B cell (primary cell): ENCODE measurements at regions not wholly inside any gene's neighbourhood (a gene's known extent, or its start where the extent isn't known, plus 50 kb on each side); places are given as distances from the start of the nearest gene placed in this dataset.

Experiments
- ATAC-seq: fragments of 200-7000 bp; cut with Tn5 transposase; one replicate; pipeline ENCODE4 v1.10.0; 2021; ENCODE audit warnings: low read depth, mild to moderate bottlenecking, moderate number of reproducible peaks, moderate library complexity
- CTCF ChIA-PET: fragments of 350-600 bp; sonication (Branson Sonifier 250); formaldehyde crosslinking; loops from one replicate; lab custom pipeline; 2021; ENCODE audit warnings: antibody characterized with exemption, inconsistent platforms; lab: Charles Lee
- POLR2A ChIA-PET: fragments of 350-600 bp; sonication (Branson Sonifier 250); formaldehyde crosslinking; loops from one replicate; lab custom pipeline; 2021; ENCODE audit warnings: antibody characterized with exemption; lab: Charles Lee
- DNase-seq: peaks from one replicate; pipeline ENCODE4 v3.0.0; 2013
- H2AFZ ChIP-seq: 2 replicates; pipeline ENCODE4 v1.6.1; 2012; ENCODE audit warnings: mild to moderate bottlenecking, low read depth, low read length; ENCODE audit not compliant: insufficient read depth, poor library complexity, severe bottlenecking
- H3K27ac ChIP-seq, 2 donors: 1 replicate in 1 of 2; 2 replicates in 1 of 2; pipeline ENCODE4 v1.5.1; 2012 to 2013; ENCODE audit warnings: low read length in 2 of 2, mild to moderate bottlenecking in 2 of 2, moderate library complexity in 1 of 2
- H3K27me3 ChIP-seq, 4 experiments: fragments of 200-600 bp in 1 of 4; sonication (generic) in 1 of 4; replicated peaks in 1 of 4; 1 replicate in 2 of 4; 2 replicates in 2 of 4; pipeline versions ENCODE4 v1.6.1 to v1.7.0; 2013 to 2016; ENCODE audit warnings: low read length in 3 of 4, mild to moderate bottlenecking in 2 of 4, mixed read lengths in 1 of 4, moderate library complexity in 1 of 4; ENCODE audit not compliant: insufficient read depth in 4 of 4, control insufficient read depth in 3 of 4; ENCODE audit errors: control extremely low read depth in 1 of 4
- H3K36me3 ChIP-seq, 2 experiments: replicated peaks in 1 of 2; 1 replicate in 1 of 2; 2 replicates in 1 of 2; pipeline versions ENCODE4 v1.6.1 to v1.7.1; 2013; ENCODE audit warnings: low read length in 1 of 2; ENCODE audit not compliant: insufficient read depth in 2 of 2, control insufficient read depth in 1 of 2; ENCODE audit errors: control extremely low read depth in 1 of 2, extremely low read depth in 1 of 2
- H3K4me1 ChIP-seq, 2 donors: fragments of 200-600 bp in 1 of 2; sonication (generic) in 1 of 2; 1 replicate in 1 of 2; 2 replicates in 1 of 2; pipeline versions ENCODE4 v1.5.1 to v1.6.1; 2013 to 2017; ENCODE audit warnings: low read length in 2 of 2; ENCODE audit not compliant: control insufficient read depth in 2 of 2, insufficient read depth in 2 of 2
- H3K4me2 ChIP-seq: replicated peaks from 2 replicates; pipeline ENCODE3; 2012; ENCODE audit warnings: mild to moderate bottlenecking, low read depth, low read length; ENCODE audit not compliant: poor library complexity, severe bottlenecking
- H3K4me3 ChIP-seq, 5 experiments: fragments of 200-600 bp in 1 of 5; sonication (generic) in 1 of 5; 1 replicate in 3 of 5; 2 replicates in 2 of 5; pipeline versions ENCODE4 v1.5.1 to v1.7.0; 2011 to 2016; ENCODE audit warnings: low read length in 4 of 5, mild to moderate bottlenecking in 4 of 5, low read depth in 2 of 5, control low read depth in 1 of 5, moderate library complexity in 1 of 5; ENCODE audit not compliant: insufficient read depth in 1 of 5; ENCODE audit errors: control extremely low read depth in 1 of 5, extremely low read depth in 1 of 5
- H3K79me2 ChIP-seq: fragments of 200-600 bp; sonication (generic); one replicate; pipeline ENCODE4 v1.6.0; 2016; ENCODE audit warnings: low read length; ENCODE audit not compliant: control insufficient read depth, insufficient read depth
- H3K9ac ChIP-seq: fragments of 200-600 bp; sonication (generic); 2 replicates; pipeline ENCODE4 v1.6.1; 2017; ENCODE audit warnings: mild to moderate bottlenecking, low read length, moderate library complexity
- H3K9me3 ChIP-seq, 3 donors: one replicate each; pipeline versions ENCODE4 v1.6.1 to v1.7.1; 2013; ENCODE audit warnings: low read length in 2 of 3; ENCODE audit not compliant: control insufficient read depth in 2 of 3, insufficient read depth in 1 of 3; ENCODE audit errors: control extremely low read depth in 1 of 3
- H4K20me1 ChIP-seq: 2 replicates; pipeline ENCODE4 v1.6.0; 2012; ENCODE audit warnings: mild to moderate bottlenecking, low read length; ENCODE audit not compliant: insufficient read depth, control insufficient read depth, poor library complexity, severe bottlenecking
- H3K27ac Mint-ChIP-seq: one replicate; pipeline ENCODE4 v1.8.0; 2021; ENCODE audit warnings: mixed read lengths
- H3K27me3 Mint-ChIP-seq: one replicate; pipeline ENCODE4 v1.8.0; 2021; ENCODE audit warnings: mixed read lengths
- H3K4me1 Mint-ChIP-seq: one replicate; pipeline ENCODE4 v1.8.0; 2021; ENCODE audit warnings: mixed read lengths
- H3K4me3 Mint-ChIP-seq: one replicate; pipeline ENCODE4 v1.8.0; 2021; ENCODE audit warnings: mixed read lengths
- H3K9me3 Mint-ChIP-seq: one replicate; pipeline ENCODE4 v1.8.0; 2022; ENCODE audit warnings: mixed read lengths; ENCODE audit not compliant: insufficient read depth
- EZH2 ChIP-seq: IDR thresholded peaks from 2 replicates; pipeline ENCODE4 v1.6.1; 2012; ENCODE audit warnings: borderline replicate concordance, low read depth, mild to moderate bottlenecking, moderate library complexity, low read length; ENCODE audit not compliant: insufficient read depth, poor library complexity, severe bottlenecking
- WGBS: methylation state at CpG from one replicate; pipeline ENCODE4 v1.1.5; 2013; ENCODE audit warnings: missing lambda C conversion rate; ENCODE audit not compliant: insufficient coverage; 5-methylcytosine and 5-hydroxymethylcytosine counted together
- intact Hi-C: fragments of 100-400 bp; cut with micrococcal nuclease; formaldehyde crosslinking; loops from one replicate; pipeline ENCODE4 v1.10.0; 2022
- TF ChIP-seq, protein P1 (sequence below): fragments of 200-600 bp; IDR thresholded peaks from one replicate; pipeline ENCODE4 v1.8.0; 2022; ENCODE audit warnings: antibody characterized with exemption, mild to moderate bottlenecking

DNA sequence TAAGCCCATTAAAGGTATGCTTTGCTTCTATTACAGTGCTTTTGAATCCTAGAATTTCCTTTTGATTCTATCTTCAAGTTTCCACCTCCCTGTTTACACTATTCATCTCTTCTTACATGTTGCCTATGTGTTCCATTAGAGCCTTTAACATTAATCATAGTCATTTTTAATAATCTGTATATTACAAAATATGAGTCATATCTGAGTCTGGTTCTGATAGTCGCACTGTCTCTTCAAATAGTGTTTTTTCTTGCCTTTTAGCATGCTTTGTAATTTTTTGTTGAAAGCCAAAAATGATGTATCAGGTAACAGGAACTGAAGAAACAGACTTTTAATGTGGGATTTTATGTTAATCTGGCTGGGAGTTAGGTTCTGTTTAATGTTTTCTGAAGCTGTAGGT is 68.4 kb downstream of the DNAAF9 start:
- ATAC-seq (no peak), DNase-seq (no peak)
- Mint-ChIP-seq H3K4me1 (no peaks in the 10 kb centered on the region), H3K27ac (no peak overlapping the region), H3K9me3 (no peaks in the 10 kb centered on the region), H3K4me3 (no peak overlapping the region), H3K27me3 (no peaks in the 10 kb centered on the region)
- no peaks in the 10 kb centered on the region for H3K79me2 ChIP-seq
- no peak overlapping the region for H3K4me3 ChIP-seq
- no peak overlapping the region for H3K9ac ChIP-seq
- intact Hi-C loops, result no loop called here
- WGBS, result no CpG with 5 or more reads among the region's 1 CpG
- no peak overlapping the region for H3K27ac ChIP-seq
- no peak overlapping the region for H2AFZ ChIP-seq
- peaks cover 1 to 3% of the 10 kb centered on the region in 2 experiments for H3K36me3 ChIP-seq
- no peaks in the 10 kb centered on the region for H3K9me3 ChIP-seq
- POLR2A ChIA-PET, result no interaction called here
- no peaks in the 10 kb centered on the region for H3K27me3 ChIP-seq
- H3K4me1 ChIP-seq, result no peaks in the 10 kb centered on the region
- CTCF ChIA-PET, result no interaction called here
- no peaks in the 10 kb centered on the region for H4K20me1 ChIP-seq
- TF ChIP-seq, protein P1, sequence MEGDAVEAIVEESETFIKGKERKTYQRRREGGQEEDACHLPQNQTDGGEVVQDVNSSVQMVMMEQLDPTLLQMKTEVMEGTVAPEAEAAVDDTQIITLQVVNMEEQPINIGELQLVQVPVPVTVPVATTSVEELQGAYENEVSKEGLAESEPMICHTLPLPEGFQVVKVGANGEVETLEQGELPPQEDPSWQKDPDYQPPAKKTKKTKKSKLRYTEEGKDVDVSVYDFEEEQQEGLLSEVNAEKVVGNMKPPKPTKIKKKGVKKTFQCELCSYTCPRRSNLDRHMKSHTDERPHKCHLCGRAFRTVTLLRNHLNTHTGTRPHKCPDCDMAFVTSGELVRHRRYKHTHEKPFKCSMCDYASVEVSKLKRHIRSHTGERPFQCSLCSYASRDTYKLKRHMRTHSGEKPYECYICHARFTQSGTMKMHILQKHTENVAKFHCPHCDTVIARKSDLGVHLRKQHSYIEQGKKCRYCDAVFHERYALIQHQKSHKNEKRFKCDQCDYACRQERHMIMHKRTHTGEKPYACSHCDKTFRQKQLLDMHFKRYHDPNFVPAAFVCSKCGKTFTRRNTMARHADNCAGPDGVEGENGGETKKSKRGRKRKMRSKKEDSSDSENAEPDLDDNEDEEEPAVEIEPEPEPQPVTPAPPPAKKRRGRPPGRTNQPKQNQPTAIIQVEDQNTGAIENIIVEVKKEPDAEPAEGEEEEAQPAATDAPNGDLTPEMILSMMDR, result no peak
- H3K4me2 ChIP-seq, result no peak overlapping the region

DNA sequence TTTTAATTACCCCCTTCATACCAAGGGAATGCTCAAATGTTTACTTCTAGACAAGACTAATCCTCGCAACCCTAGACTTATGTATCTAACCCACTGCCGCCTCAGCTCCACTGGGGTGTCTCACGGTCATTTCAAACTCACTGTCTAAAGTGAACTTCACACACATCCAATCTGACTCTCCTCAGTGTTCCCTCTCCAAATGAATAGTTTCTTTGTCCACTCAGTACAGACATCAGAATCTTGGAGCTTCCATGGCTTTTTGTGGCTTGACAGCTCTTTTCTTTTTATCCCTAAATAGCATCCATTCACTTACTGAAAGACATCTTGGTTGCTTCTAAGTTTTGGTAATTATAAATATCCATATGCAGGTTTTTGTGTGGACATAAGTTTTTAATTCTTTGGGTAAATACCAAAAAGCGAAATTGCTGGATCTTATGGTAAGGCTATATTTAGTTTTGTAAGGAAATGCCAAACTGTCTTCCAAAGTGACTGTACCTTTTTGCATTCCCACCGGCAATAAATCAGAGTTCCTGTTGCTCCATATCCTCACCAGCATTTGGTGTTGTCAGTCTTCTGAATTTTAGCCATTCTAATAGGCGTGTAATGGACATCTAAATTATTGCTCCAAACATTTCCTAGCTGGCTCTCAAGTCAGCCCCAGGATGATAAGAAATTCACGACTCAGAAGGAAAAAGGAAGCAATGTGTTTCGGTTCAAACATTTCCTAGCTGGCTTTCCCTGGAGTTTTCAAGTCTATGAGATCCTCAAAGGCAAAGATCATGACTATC is 73.1 kb downstream of the DNAAF9 start:
- H4K20me1 ChIP-seq, result no peaks in the 10 kb centered on the region
- Mint-ChIP-seq H3K27ac (no peak overlapping the region), H3K9me3 (no peaks in the 10 kb centered on the region), H3K4me1 (no peaks in the 10 kb centered on the region), H3K4me3 (no peak overlapping the region), H3K27me3 (no peaks in the 10 kb centered on the region)
- no peak overlapping the region for H2AFZ ChIP-seq
- H3K79me2 ChIP-seq, result no peaks in the 10 kb centered on the region
- H3K27me3 ChIP-seq, result no peaks in the 10 kb centered on the region
- ChIA-PET CTCF (interaction anchor here (0.7 kb wide), 1 partner anchor 217 kb away, joined by 3 read pairs; no protein-coding TSS in a partner anchor), POLR2A (no interaction called here)
- intact Hi-C loops, result no loop called here
- no peak for DNase-seq
- no peak overlapping the region for H3K4me3 ChIP-seq
- TF ChIP-seq, protein P1, result no peak
- no peak for TF ChIP-seq EZH2
- ATAC-seq, result no peak
- H3K27ac ChIP-seq, result no peak overlapping the region
- peaks cover under 1 to 2% of the 10 kb centered on the region in 2 experiments for H3K36me3 ChIP-seq
- no peaks in the 10 kb centered on the region for H3K4me1 ChIP-seq
- H3K4me2 ChIP-seq, result no peak overlapping the region
- 99% methylated on average over 4 of the region's 8 CpGs for WGBS
- H3K9ac ChIP-seq, result no peak overlapping the region
- H3K9me3 ChIP-seq, result no peaks in the 10 kb centered on the region
